DND-41 (cell line): ENCODE measurements at regions not wholly inside any gene's neighbourhood (a gene's known extent, or its start where the extent isn't known, plus 50 kb on each side); places are given as distances from the start of the nearest gene placed in this dataset.

ENCODE experiments used
- ATAC-seq: fragments of 200-7000 bp; cut with Tn5 transposase; 3 replicates; pipeline ENCODE4 v1.9.1; 2021; ENCODE audit warnings: low read depth; ENCODE audit not compliant: insufficient read depth
- DNase-seq: peaks from one replicate; pipeline ENCODE4 v3.0.0-alpha.2; 2020
- H2AFZ ChIP-seq: 2 replicates; pipeline ENCODE4 v1.6.0; 2012; ENCODE audit warnings: low read depth, low read length
- H3K27ac ChIP-seq: 2 replicates; pipeline ENCODE4 v1.5.1; 2012; ENCODE audit warnings: low read length, inconsistent platforms
- H3K27me3 ChIP-seq: fragments of 200-600 bp; sonication (generic); 2 replicates; pipeline ENCODE4 v1.6.0; 2012; ENCODE audit warnings: low read length, mild to moderate bottlenecking, inconsistent platforms; ENCODE audit not compliant: insufficient read depth, poor library complexity
- H3K36me3 ChIP-seq: 2 replicates; pipeline ENCODE4 v1.5.1; 2012; ENCODE audit warnings: low read length, inconsistent platforms; ENCODE audit not compliant: insufficient read depth
- H3K4me1 ChIP-seq: 2 replicates; pipeline ENCODE4 v1.5.1; 2012; ENCODE audit warnings: mild to moderate bottlenecking, low read length; ENCODE audit not compliant: insufficient read depth
- H3K4me2 ChIP-seq: 2 replicates; pipeline ENCODE4 v1.6.0; 2012; ENCODE audit warnings: mild to moderate bottlenecking, moderate library complexity, low read length, inconsistent platforms; ENCODE audit not compliant: insufficient read depth
- H3K4me3 ChIP-seq, 2 experiments: fragments of 200-600 bp in 1 of 2; shearing (Covaris generic) in 1 of 2; 2 replicates each; pipeline ENCODE4 v1.5.1; 2012 to 2016; ENCODE audit warnings: inconsistent platforms in 2 of 2, low read length in 2 of 2, mild to moderate bottlenecking in 2 of 2, low read depth in 1 of 2, moderate library complexity in 1 of 2
- H3K79me2 ChIP-seq: 2 replicates; pipeline ENCODE4 v1.6.0; 2012; ENCODE audit warnings: low read length, inconsistent platforms; ENCODE audit not compliant: insufficient read depth
- H3K9ac ChIP-seq: 2 replicates; pipeline ENCODE4 v1.6.0; 2012; ENCODE audit warnings: low read depth, mild to moderate bottlenecking, inconsistent platforms, low read length, moderate library complexity
- H3K9me3 ChIP-seq: 2 replicates; pipeline ENCODE4 v1.5.1; 2012; ENCODE audit warnings: low read length, moderate library complexity, mild to moderate bottlenecking, inconsistent platforms; ENCODE audit not compliant: insufficient read depth, severe bottlenecking
- H4K20me1 ChIP-seq: 2 replicates; pipeline ENCODE4 v1.6.0; 2012; ENCODE audit warnings: low read length; ENCODE audit not compliant: insufficient read depth
- CTCF ChIP-seq: IDR thresholded peaks from 2 replicates; pipeline ENCODE4 v1.5.1; 2012; ENCODE audit warnings: borderline replicate concordance, low read length, moderate library complexity, mild to moderate bottlenecking; ENCODE audit not compliant: poor library complexity, severe bottlenecking; ENCODE audit errors: extremely low read depth
- EZH2 ChIP-seq: IDR thresholded peaks from 3 replicates; pipeline ENCODE4 v1.6.1; 2012; ENCODE audit warnings: borderline replicate concordance, low read depth, mild to moderate bottlenecking, moderate library complexity, low read length, inconsistent platforms; ENCODE audit not compliant: severe bottlenecking

GRCh38 chr4:58075724-58076123 is 965.5 kb upstream of the IGFBP7 start:
- no peak for ATAC-seq
- H2AFZ ChIP-seq, result no peak overlapping the region

GRCh38 chr4:58074382-58074781 is 964.2 kb upstream of the IGFBP7 start:
- H2AFZ ChIP-seq, result no peak overlapping the region
- H3K9ac ChIP-seq, result no peak overlapping the region
- H3K9me3 ChIP-seq, result no peaks in the 10 kb centered on the region
- no peaks in the 10 kb centered on the region for H3K79me2 ChIP-seq
- no peak overlapping the region for H3K4me2 ChIP-seq
- ATAC-seq (no peak), DNase-seq (no peak)
- TF ChIP-seq EZH2 (no peak), CTCF (no peak)
- no peak overlapping the region for H3K27ac ChIP-seq
- no peak overlapping the region for H3K4me3 ChIP-seq
- no peaks in the 10 kb centered on the region for H3K4me1 ChIP-seq
- no peaks in the 10 kb centered on the region for H3K27me3 ChIP-seq
- no peaks in the 10 kb centered on the region for H3K36me3 ChIP-seq
- H4K20me1 ChIP-seq, result no peaks in the 10 kb centered on the region

More at GRCh38 chr4:58075724-58076123, 965.5 kb upstream of the IGFBP7 start:
- H3K4me3 ChIP-seq, result no peak overlapping the region
- no peaks in the 10 kb centered on the region for H4K20me1 ChIP-seq
- H3K27me3 ChIP-seq, result no peaks in the 10 kb centered on the region
- no peaks in the 10 kb centered on the region for H3K9me3 ChIP-seq
- H3K27ac ChIP-seq, result no peak overlapping the region
- no peaks in the 10 kb centered on the region for H3K79me2 ChIP-seq
- no peak for TF ChIP-seq EZH2
- TF ChIP-seq CTCF, result no peak
- no peaks in the 10 kb centered on the region for H3K4me1 ChIP-seq
- no peaks in the 10 kb centered on the region for H3K36me3 ChIP-seq
- no peak for DNase-seq
- no peak overlapping the region for H3K4me2 ChIP-seq
- no peak overlapping the region for H3K9ac ChIP-seq

- H3K9ac ChIP-seq, result no peak overlapping the region
- TF ChIP-seq EZH2 (no peak), CTCF (no peak)
- H4K20me1 ChIP-seq, result no peaks in the 10 kb centered on the region
- H3K4me3 ChIP-seq, result no peak overlapping the region
- no peak overlapping the region for H3K27ac ChIP-seq
- no peaks in the 10 kb centered on the region for H3K79me2 ChIP-seq
- H3K4me2 ChIP-seq, result no peak overlapping the region
- H3K36me3 ChIP-seq, result no peaks in the 10 kb centered on the region
- no peak for DNase-seq
- H3K4me1 ChIP-seq, result no peaks in the 10 kb centered on the region
- no peaks in the 10 kb centered on the region for H3K27me3 ChIP-seq
- no peak for ATAC-seq
- no peaks in the 10 kb centered on the region for H3K9me3 ChIP-seq
- no peak overlapping the region for H2AFZ ChIP-seq
Observed at GRCh38 chr4:58070726-58071125, 960.5 kb upstream of the IGFBP7 start.

GRCh38 chr4:58064653-58065052 is 954.5 kb upstream of the IGFBP7 start:
- Histone ChIP-seq H3K79me2 (no peaks in the 10 kb centered on the region), H4K20me1 (no peaks in the 10 kb centered on the region), H3K9ac (no peak overlapping the region), H3K4me2 (no peak overlapping the region), H3K27ac (no peak overlapping the region), H2AFZ (no peak overlapping the region), H3K9me3 (no peaks in the 10 kb centered on the region), H3K36me3 (no peaks in the 10 kb centered on the region), H3K4me3 (no peak overlapping the region), H3K4me1 (no peaks in the 10 kb centered on the region), H3K27me3 (no peaks in the 10 kb centered on the region)
- DNase-seq, result no peak
- ATAC-seq, result no peak
- no peak for TF ChIP-seq CTCF
- no peak for TF ChIP-seq EZH2
